ENCODE measurements at regions not wholly inside any gene's neighbourhood (a gene's known extent, or its start where the extent isn't known, plus 50 kb on each side); places are given as distances from the start of the nearest gene placed in this dataset.

GRCh38 chr16:63038397-63039106 is 1002.3 kb upstream of the CDH8 start:
- Histone ChIP-seq H3T11ph (ENCODE audit: low read length) (no peak overlapping the region), H3K27me3 (ENCODE audit: insufficient read depth, low read length) (no peaks in the 10 kb centered on the region), H2BK5ac (ENCODE audit: insufficient read length, low read length) (no peak overlapping the region), H3K18ac (ENCODE audit: insufficient read length, low read depth, low read length) (no peak overlapping the region), H4K8ac (replicated peaks; ENCODE audit: insufficient read length, low read depth, low read length) (no peak overlapping the region), H4K5ac (ENCODE audit: insufficient read length, low read depth, low read length) (no peak overlapping the region), H2BK120ac (ENCODE audit: low read depth, low read length, poor library complexity, severe bottlenecking) (no peak overlapping the region), H3K79me2 (ENCODE audit: insufficient read depth, low read length) (no peaks in the 10 kb centered on the region), H2AK5ac (ENCODE audit: insufficient read length, low read length) (no peak overlapping the region), H2BK20ac (ENCODE audit: low read depth, low read length, poor library complexity, severe bottlenecking) (no peak overlapping the region), H3K9me3 (ENCODE audit: control insufficient read depth, low read depth, low read length) (no peaks in the 10 kb centered on the region), H3K14ac (ENCODE audit: insufficient read depth, low read length) (no peak overlapping the region; the same call in 1 of the 2 replicates), H2BK15ac (ENCODE audit: low read depth, low read length) (no peak overlapping the region), H3K79me1 (ENCODE audit: insufficient read depth, low read depth, low read length, poor library complexity, severe bottlenecking) (no peaks in the 10 kb centered on the region), H4K91ac (ENCODE audit: insufficient read length, low read depth, low read length) (no peak overlapping the region), H3K4ac (ENCODE audit: low read depth, low read length) (no peak overlapping the region), H2AFZ (ENCODE audit: low read length) (no peak overlapping the region), H3K27ac (ENCODE audit: insufficient read length, low read depth, low read length) (no peak overlapping the region), H4K20me1 (ENCODE audit: control insufficient read depth, insufficient read depth, insufficient read length) (no peaks in the 10 kb centered on the region), H2BK12ac (ENCODE audit: insufficient read length, low read depth, low read length) (no peak overlapping the region), H3K4me2 (ENCODE audit: insufficient read depth, insufficient read length, low read length) (no peak overlapping the region), H3K56ac (ENCODE audit: insufficient read length, low read depth, low read length) (no peak overlapping the region), H3K23ac (ENCODE audit: insufficient read length, low read depth, low read length) (no peak overlapping the region), H3K4me1 (ENCODE audit: insufficient read depth, low read length) (no peaks in the 10 kb centered on the region; the same call in 1 of the 2 replicates), H3K9ac (ENCODE audit: extremely low read depth, insufficient read length, low read length) (no peak overlapping the region), H3K23me2 (ENCODE audit: insufficient read length, low read depth, low read length, poor library complexity, severe bottlenecking) (no peaks in the 10 kb centered on the region)
- DNase-seq: no peak
- H3K36me3 Mint-ChIP-seq (ENCODE audit: insufficient read depth in 1 of 3, low read depth in 3 of 3): no peaks in the 10 kb centered on the region
- H3K27me3 Mint-ChIP-seq (ENCODE audit: low read depth): no peaks in the 10 kb centered on the region
- peaks cover 16 to 17% of the 10 kb centered on the region in 2 experiments for H3K4me1 Mint-ChIP-seq
- H3K4me3 Mint-ChIP-seq: no peak overlapping the region
- TF ChIP-seq CTCF (conservative IDR thresholded peaks at IDR 0.05): no peak
- 0 out of 5 replicates have a peak, but pooled peaks cover 0 to 2% of the 10 kb centered on the region in 2 experiments for H3K9me3 Mint-ChIP-seq
- peak overlapping the region in 1 of 3 experiments; percentile 76; a peak in 2 of 7 replicates for H3K27ac Mint-ChIP-seq
- no CpG with 5 or more reads among the region's 7 CpGs for WGBS (ENCODE audit: extremely low coverage, insufficient read length, low lambda C conversion rate)

Measured in H9 (cell line).